ENCODE measurements at regions not wholly inside any gene's neighbourhood (a gene's known extent, or its start where the extent isn't known, plus 50 kb on each side); places are given as distances from the start of the nearest gene placed in this dataset.

DNA sequence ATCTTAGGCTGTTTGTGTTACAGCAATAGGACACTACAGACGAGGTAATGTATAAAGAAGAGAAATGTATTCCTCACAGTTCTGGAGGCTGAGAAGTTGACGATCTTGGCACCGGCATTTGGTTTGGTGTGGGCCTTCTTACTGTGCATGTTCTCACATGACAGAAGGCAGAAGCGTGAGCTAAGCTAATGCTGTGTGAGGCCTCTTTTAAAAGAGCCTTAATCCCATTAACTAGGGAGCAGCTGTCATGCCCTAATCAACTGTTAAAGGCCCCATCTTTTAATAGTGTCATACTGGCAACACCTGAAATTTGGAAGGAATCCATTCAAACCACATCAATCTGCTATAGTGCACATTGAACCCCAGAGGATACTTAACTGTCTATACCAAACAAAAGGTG lies 992.9 kb downstream of the GALC start:
- no peak for DNase-seq
- CTCF ChIA-PET = no interaction called here
- H3K27ac ChIP-seq (ENCODE audit: insufficient read depth in 1 of 2, low read depth in 1 of 2, low read length in 2 of 2, poor library complexity in 1 of 2, severe bottlenecking in 2 of 2) = no peak overlapping the region
- H3K27me3 ChIP-seq (replicated peaks in 2 of 5; ENCODE audit: control insufficient read depth in 4 of 5, insufficient read depth in 5 of 5, low read length in 4 of 5) = no peaks in the 10 kb centered on the region
- no peak overlapping the region for H3K4me3 ChIP-seq (ENCODE audit: control insufficient read depth in 1 of 7, extremely low read depth in 1 of 7, insufficient read depth in 4 of 7, low read depth in 2 of 7, low read length in 6 of 7)
- H3K9me3 ChIP-seq (ENCODE audit: control extremely low read depth in 1 of 5, control insufficient read depth in 4 of 5, insufficient read depth in 2 of 5, low read depth in 1 of 5, low read length in 4 of 5) = no peaks in the 10 kb centered on the region
- H3K4me1 ChIP-seq (ENCODE audit: control extremely low read depth in 1 of 4, control insufficient read depth in 4 of 4, insufficient read depth in 4 of 4, low read length in 3 of 4) = no peaks in the 10 kb centered on the region
- WGBS (ENCODE audit: insufficient coverage) = 93% methylated on average over 3 of the region's 4 CpGs
- no peaks in the 10 kb centered on the region for H3K36me3 ChIP-seq (ENCODE audit: control insufficient read depth in 4 of 4, insufficient read depth in 4 of 4, low read length in 3 of 4)
- POLR2A ChIA-PET = no interaction called here

DNA sequence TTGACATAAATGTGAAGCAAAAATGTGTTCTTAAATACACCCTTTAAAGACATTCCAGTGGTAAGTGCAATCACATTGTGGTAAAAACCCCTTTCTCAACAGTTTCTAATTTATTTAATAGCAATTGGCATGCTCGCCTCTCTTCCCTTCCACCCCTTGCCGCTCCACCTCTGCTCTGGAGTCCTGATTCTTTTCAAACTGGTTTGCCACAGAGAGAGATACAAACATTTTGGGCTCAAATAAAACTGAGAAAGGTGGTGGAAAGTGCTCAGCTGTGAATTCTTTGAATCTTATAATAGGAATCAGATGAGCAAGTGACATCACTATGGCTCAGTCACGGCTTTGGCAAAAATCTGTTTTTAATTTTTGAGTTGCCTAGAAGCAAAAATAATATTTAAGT lies 993.9 kb downstream of the GALC start:
- ChIA-PET CTCF (no interaction called here), POLR2A (no interaction called here)
- Histone ChIP-seq H3K4me3 (ENCODE audit: control insufficient read depth in 1 of 7, extremely low read depth in 1 of 7, insufficient read depth in 4 of 7, low read depth in 2 of 7, low read length in 6 of 7) (no peak overlapping the region), H3K4me1 (ENCODE audit: control extremely low read depth in 1 of 4, control insufficient read depth in 4 of 4, insufficient read depth in 4 of 4, low read length in 3 of 4) (no peaks in the 10 kb centered on the region), H3K36me3 (ENCODE audit: control insufficient read depth in 4 of 4, insufficient read depth in 4 of 4, low read length in 3 of 4) (no peaks in the 10 kb centered on the region), H3K9me3 (ENCODE audit: control extremely low read depth in 1 of 5, control insufficient read depth in 4 of 5, insufficient read depth in 2 of 5, low read depth in 1 of 5, low read length in 4 of 5) (no peaks in the 10 kb centered on the region), H3K27ac (ENCODE audit: insufficient read depth in 1 of 2, low read depth in 1 of 2, low read length in 2 of 2, poor library complexity in 1 of 2, severe bottlenecking in 2 of 2) (no peak overlapping the region), H3K27me3 (replicated peaks in 2 of 5; ENCODE audit: control insufficient read depth in 4 of 5, insufficient read depth in 5 of 5, low read length in 4 of 5) (no peaks in the 10 kb centered on the region)
- WGBS (ENCODE audit: insufficient coverage) = 100% methylated on average over 3 of the region's 3 CpGs
- DNase-seq = no peak

- no peak overlapping the region for H3K4me3 ChIP-seq (ENCODE audit: control insufficient read depth in 1 of 7, extremely low read depth in 1 of 7, insufficient read depth in 4 of 7, low read depth in 2 of 7, low read length in 6 of 7)
- H3K4me1 ChIP-seq (ENCODE audit: control extremely low read depth in 1 of 4, control insufficient read depth in 4 of 4, insufficient read depth in 4 of 4, low read length in 3 of 4) = no peaks in the 10 kb centered on the region
- WGBS (ENCODE audit: insufficient coverage) = no CpG with 5 or more reads among the region's 2 CpGs
- no peaks in the 10 kb centered on the region for H3K36me3 ChIP-seq (ENCODE audit: control insufficient read depth in 4 of 4, insufficient read depth in 4 of 4, low read length in 3 of 4)
- POLR2A ChIA-PET = no interaction called here
- no peak for DNase-seq
- no peaks in the 10 kb centered on the region for H3K27me3 ChIP-seq (replicated peaks in 2 of 5; ENCODE audit: control insufficient read depth in 4 of 5, insufficient read depth in 5 of 5, low read length in 4 of 5)
- H3K27ac ChIP-seq (ENCODE audit: insufficient read depth in 1 of 2, low read depth in 1 of 2, low read length in 2 of 2, poor library complexity in 1 of 2, severe bottlenecking in 2 of 2) = no peak overlapping the region
- CTCF ChIA-PET = no interaction called here
- H3K9me3 ChIP-seq (ENCODE audit: control extremely low read depth in 1 of 5, control insufficient read depth in 4 of 5, insufficient read depth in 2 of 5, low read depth in 1 of 5, low read length in 4 of 5) = no peaks in the 10 kb centered on the region
Measured at GRCh38 chr14:86997271-86997670, 995.7 kb downstream of the GALC start.

- DNase-seq = no peak
- H3K27ac ChIP-seq (ENCODE audit: insufficient read depth in 1 of 2, low read depth in 1 of 2, low read length in 2 of 2, poor library complexity in 1 of 2, severe bottlenecking in 2 of 2) = no peak overlapping the region
Measured at GRCh38 chr14:86990396-86990795, 1002.6 kb downstream of the GALC start.

GRCh38 chr14:86989285-86989684 lies 1003.7 kb downstream of the GALC start:
- DNase-seq = no peak
- H3K4me1 ChIP-seq (ENCODE audit: control extremely low read depth in 1 of 4, control insufficient read depth in 4 of 4, insufficient read depth in 4 of 4, low read length in 3 of 4) = no peaks in the 10 kb centered on the region
- no peaks in the 10 kb centered on the region for H3K36me3 ChIP-seq (ENCODE audit: control insufficient read depth in 4 of 4, insufficient read depth in 4 of 4, low read length in 3 of 4)
- no CpG with 5 or more reads among the region's 1 CpG for whole genome bisulfite sequencing (ENCODE audit: insufficient coverage)
- no peak overlapping the region for H3K4me3 ChIP-seq (ENCODE audit: control insufficient read depth in 1 of 7, extremely low read depth in 1 of 7, insufficient read depth in 4 of 7, low read depth in 2 of 7, low read length in 6 of 7)
- H3K27ac ChIP-seq (ENCODE audit: insufficient read depth in 1 of 2, low read depth in 1 of 2, low read length in 2 of 2, poor library complexity in 1 of 2, severe bottlenecking in 2 of 2) = no peak overlapping the region
- CTCF ChIA-PET = no interaction called here
- no peaks in the 10 kb centered on the region for H3K9me3 ChIP-seq (ENCODE audit: control extremely low read depth in 1 of 5, control insufficient read depth in 4 of 5, insufficient read depth in 2 of 5, low read depth in 1 of 5, low read length in 4 of 5)
- POLR2A ChIA-PET = no interaction called here
- H3K27me3 ChIP-seq (replicated peaks in 2 of 5; ENCODE audit: control insufficient read depth in 4 of 5, insufficient read depth in 5 of 5, low read length in 4 of 5) = no peaks in the 10 kb centered on the region

More at GRCh38 chr14:86990396-86990795, 1002.6 kb downstream of the GALC start:
- Histone ChIP-seq H3K36me3 (ENCODE audit: control insufficient read depth in 4 of 4, insufficient read depth in 4 of 4, low read length in 3 of 4) (no peaks in the 10 kb centered on the region), H3K27me3 (replicated peaks in 2 of 5; ENCODE audit: control insufficient read depth in 4 of 5, insufficient read depth in 5 of 5, low read length in 4 of 5) (no peaks in the 10 kb centered on the region), H3K9me3 (ENCODE audit: control extremely low read depth in 1 of 5, control insufficient read depth in 4 of 5, insufficient read depth in 2 of 5, low read depth in 1 of 5, low read length in 4 of 5) (no peaks in the 10 kb centered on the region), H3K4me1 (ENCODE audit: control extremely low read depth in 1 of 4, control insufficient read depth in 4 of 4, insufficient read depth in 4 of 4, low read length in 3 of 4) (no peaks in the 10 kb centered on the region), H3K4me3 (ENCODE audit: control insufficient read depth in 1 of 7, extremely low read depth in 1 of 7, insufficient read depth in 4 of 7, low read depth in 2 of 7, low read length in 6 of 7) (no peak overlapping the region)
- ChIA-PET CTCF (no interaction called here), POLR2A (no interaction called here)
- 100% methylated on average over 1 of the region's 2 CpGs for WGBS (ENCODE audit: insufficient coverage)

GRCh38 chr14:86987966-86988365 lies 1005.0 kb downstream of the GALC start:
- WGBS (ENCODE audit: insufficient coverage) = 100% methylated on average over 1 of the region's 3 CpGs
- Histone ChIP-seq H3K4me3 (ENCODE audit: control insufficient read depth in 1 of 7, extremely low read depth in 1 of 7, insufficient read depth in 4 of 7, low read depth in 2 of 7, low read length in 6 of 7) (no peak overlapping the region), H3K27me3 (replicated peaks in 2 of 5; ENCODE audit: control insufficient read depth in 4 of 5, insufficient read depth in 5 of 5, low read length in 4 of 5) (no peaks in the 10 kb centered on the region), H3K36me3 (ENCODE audit: control insufficient read depth in 4 of 4, insufficient read depth in 4 of 4, low read length in 3 of 4) (no peaks in the 10 kb centered on the region), H3K27ac (ENCODE audit: insufficient read depth in 1 of 2, low read depth in 1 of 2, low read length in 2 of 2, poor library complexity in 1 of 2, severe bottlenecking in 2 of 2) (no peak overlapping the region), H3K4me1 (ENCODE audit: control extremely low read depth in 1 of 4, control insufficient read depth in 4 of 4, insufficient read depth in 4 of 4, low read length in 3 of 4) (no peaks in the 10 kb centered on the region), H3K9me3 (ENCODE audit: control extremely low read depth in 1 of 5, control insufficient read depth in 4 of 5, insufficient read depth in 2 of 5, low read depth in 1 of 5, low read length in 4 of 5) (no peaks in the 10 kb centered on the region)
- ChIA-PET CTCF (no interaction called here), POLR2A (no interaction called here)
- no peak for DNase-seq

GRCh38 chr14:86973177-86973576 lies 1019.8 kb downstream of the GALC start:
- WGBS (ENCODE audit: insufficient coverage) = 50% methylated on average over 1 of the region's 1 CpG
- no peak overlapping the region for H3K4me3 ChIP-seq (ENCODE audit: control insufficient read depth in 1 of 7, extremely low read depth in 1 of 7, insufficient read depth in 4 of 7, low read depth in 2 of 7, low read length in 6 of 7)
- no peaks in the 10 kb centered on the region for H3K4me1 ChIP-seq (ENCODE audit: control extremely low read depth in 1 of 4, control insufficient read depth in 4 of 4, insufficient read depth in 4 of 4, low read length in 3 of 4)
- H3K9me3 ChIP-seq (ENCODE audit: control extremely low read depth in 1 of 5, control insufficient read depth in 4 of 5, insufficient read depth in 2 of 5, low read depth in 1 of 5, low read length in 4 of 5) = peaks cover 0 to 14% (median 6%) of the 10 kb centered on the region in 5 experiments
- no peak overlapping the region for H3K27ac ChIP-seq (ENCODE audit: insufficient read depth in 1 of 2, low read depth in 1 of 2, low read length in 2 of 2, poor library complexity in 1 of 2, severe bottlenecking in 2 of 2)
- no peaks in the 10 kb centered on the region for H3K27me3 ChIP-seq (replicated peaks in 2 of 5; ENCODE audit: control insufficient read depth in 4 of 5, insufficient read depth in 5 of 5, low read length in 4 of 5)
- DNase-seq = no peak
- H3K36me3 ChIP-seq (ENCODE audit: control insufficient read depth in 4 of 4, insufficient read depth in 4 of 4, low read length in 3 of 4) = no peaks in the 10 kb centered on the region
- CTCF ChIA-PET = no interaction called here
- POLR2A ChIA-PET = no interaction called here

Measured in common myeloid progenitor, CD34-positive (primary cell).